ENCODE measurements at regions not wholly inside any gene's neighbourhood (a gene's known extent, or its start where the extent isn't known, plus 50 kb on each side); places are given as distances from the start of the nearest gene placed in this dataset.

DNA sequence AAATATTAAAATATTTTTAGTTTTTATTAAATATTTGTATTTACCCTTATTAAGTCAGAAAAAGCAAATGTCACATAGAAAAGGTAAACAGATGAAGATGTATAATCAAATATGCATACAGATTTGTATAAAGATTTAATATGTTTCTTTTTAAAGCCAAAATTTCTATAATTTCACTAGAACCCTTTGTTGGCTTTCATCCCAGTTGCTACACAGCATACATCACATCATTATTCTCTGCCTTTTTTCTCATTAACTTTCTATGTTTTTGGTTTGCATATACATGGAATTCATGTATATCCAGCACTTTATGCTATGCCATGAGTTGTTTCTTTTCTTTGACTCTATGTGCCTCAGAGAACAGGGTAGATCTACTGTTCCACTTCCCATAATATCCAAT lies 957.9 kb upstream of the ADGRL2 start:
- DNase-seq = no peak

DNA sequence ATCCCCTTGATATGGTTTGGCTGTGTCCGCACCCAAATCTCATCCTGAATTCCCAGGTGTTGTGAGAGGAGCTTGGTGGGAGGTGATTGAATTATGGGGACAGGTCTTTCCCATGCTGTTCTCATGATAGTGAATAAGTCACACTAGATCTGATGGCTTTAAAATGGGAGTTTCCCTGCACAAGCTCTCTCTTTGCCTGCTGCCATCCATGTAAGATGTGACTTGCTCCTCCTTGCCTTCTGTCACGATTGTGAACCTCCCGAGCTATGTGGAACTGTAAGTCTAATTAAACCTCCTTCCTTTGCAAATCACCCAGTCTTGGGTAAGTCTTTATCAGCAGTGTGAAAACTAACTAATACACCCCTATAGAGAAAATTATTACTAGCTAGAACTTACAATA lies 959.5 kb upstream of the ADGRL2 start:
- DNase-seq = no peak

- no peak for DNase-seq
These were observed 963.7 kb upstream of the ADGRL2 start for GRCh38 chr1:80837066-80837465.

- DNase-seq = no peak
These were observed 964.2 kb upstream of the ADGRL2 start for GRCh38 chr1:80836505-80836904.

GRCh38 chr1:80827666-80828065 lies 973.1 kb upstream of the ADGRL2 start:
- DNase-seq = no peak

DNA sequence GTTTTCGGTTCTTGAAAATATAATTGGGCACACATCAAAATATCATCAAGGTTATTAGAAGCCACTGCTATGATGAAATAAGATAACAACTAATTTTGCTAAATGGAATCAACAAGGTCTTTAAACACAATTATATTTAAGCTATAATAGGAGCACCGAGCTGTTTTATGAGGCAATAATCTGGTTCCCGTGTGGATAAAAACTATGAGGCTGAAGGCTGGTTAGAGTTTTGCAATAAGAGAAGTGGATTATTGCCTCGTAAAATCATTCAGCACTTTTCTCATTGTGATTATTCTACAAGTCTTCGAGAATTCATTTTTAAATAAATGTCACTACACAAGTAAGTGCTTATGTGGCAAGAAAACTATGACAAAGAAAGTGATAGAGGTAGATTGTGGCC lies 975.7 kb upstream of the ADGRL2 start:
- DNase-seq = no peak

DNA sequence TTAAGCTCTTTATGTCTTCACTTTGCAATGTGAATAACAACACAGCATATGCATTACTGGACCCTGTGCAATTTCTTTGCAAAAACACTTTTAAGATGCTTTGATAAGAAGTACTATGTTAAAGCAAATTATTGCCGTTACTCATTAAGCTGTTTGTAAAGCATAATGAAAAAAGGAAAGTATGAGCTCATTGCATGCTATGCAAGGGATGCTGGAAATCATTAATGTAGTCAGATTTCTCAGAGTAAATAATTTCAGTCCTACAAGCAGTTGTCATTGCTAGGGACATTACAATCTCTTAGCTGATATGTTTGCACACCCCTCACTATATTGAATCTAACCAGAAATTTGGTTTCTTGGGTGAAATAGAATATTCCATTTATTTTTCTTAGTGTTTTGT lies 982.5 kb upstream of the ADGRL2 start:
- no peak for DNase-seq

DNA sequence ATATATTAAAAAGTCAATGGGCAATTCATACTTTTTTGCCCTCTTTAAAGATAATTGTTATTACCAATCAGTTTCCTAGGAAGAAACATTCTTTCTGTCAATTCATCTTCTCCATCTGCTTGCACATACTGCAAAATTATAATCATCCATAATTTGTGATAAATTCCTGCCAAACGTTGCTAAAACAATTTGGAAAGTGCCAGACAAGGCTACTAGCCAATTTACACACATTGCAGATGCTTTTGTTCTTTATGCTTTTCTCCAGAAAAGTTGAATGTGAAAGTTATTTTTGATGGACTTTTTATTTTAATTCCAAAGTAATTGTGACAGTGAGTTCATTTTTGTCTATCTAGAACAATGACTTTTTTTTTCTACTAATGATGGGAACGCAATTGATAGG lies 992.8 kb upstream of the ADGRL2 start:
- no peak for DNase-seq

- DNase-seq = no peak
These were observed 994.3 kb upstream of the ADGRL2 start for GRCh38 chr1:80806431-80806830.

DNA sequence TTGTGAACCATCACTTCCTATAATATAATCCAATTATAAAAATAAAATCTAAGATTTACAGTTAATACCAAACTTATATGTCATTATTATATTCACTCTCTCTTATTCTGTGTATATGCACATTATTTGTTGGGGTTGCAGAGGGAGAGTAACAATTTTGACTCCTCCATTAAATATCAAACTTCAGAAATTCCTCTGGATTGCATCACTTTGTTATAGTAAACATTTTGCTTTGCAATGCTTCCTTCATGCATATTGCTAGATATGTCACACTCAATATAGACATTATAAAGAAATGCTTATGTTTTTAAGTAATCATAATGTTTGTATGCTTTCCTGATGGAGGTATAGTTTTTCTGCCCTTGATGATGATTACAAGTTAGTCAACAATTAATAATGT lies 999.0 kb upstream of the ADGRL2 start:
- no peak for DNase-seq

GRCh38 chr1:80799457-80799856 lies 1001.3 kb upstream of the ADGRL2 start:
- no peak for DNase-seq

GRCh38 chr1:80779275-80779674 lies 1021.5 kb upstream of the ADGRL2 start:
- no peak for DNase-seq

DNA sequence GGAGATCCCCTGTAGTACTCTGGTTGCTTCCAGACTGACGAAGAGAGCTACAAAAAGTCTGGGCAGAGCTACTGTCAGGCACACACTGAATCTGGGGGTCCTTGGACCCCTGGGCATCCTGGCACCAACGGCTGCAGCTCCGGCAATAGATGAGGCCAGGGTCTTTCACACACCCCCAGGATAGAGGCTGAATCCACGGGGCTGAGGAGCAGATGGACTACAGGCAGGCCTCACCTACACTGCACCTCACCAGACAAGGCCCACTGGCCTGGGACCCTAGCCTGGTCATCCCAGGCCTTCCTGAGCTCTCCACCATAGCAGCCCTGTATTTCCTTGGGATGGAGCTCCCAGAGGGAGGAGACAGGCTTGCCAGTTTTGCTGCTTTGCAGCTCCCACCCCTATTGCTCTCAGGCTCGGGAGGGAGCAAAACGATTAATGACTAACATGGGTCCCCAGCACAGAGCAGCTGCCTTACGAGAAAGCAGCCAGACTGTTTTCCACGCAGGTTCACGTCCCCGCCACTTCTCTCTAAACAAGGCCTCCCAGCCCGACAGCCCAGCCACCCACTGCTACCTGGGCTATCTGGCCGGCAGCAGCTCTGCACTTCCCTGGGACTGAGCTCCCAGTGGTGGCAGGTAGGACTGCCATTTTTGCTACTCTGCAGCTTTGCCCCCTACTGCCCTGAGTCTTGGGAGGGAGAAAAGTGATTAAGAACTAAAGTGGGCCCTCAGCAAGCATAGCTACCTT lies 1022.5 kb upstream of the ADGRL2 start:
- DNase-seq = no peak

DNA sequence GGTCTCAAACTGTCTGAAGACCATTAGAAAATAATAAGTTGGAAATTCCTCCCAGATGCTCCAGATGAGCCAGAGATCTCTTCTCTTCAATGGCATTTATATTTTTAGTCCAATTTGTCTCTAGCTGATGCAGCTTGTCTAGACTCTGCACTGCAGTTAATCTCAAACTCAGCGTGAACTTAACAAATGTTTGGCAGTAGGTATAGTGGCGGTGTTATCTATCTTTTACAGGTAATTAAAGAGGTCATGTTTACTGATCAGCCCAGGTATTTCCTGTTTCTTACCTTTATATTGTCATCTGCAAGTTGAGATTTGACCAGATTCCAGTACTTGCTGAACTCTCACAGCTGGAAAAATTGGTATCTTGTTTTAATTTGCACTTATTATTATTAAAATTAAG lies 1024.5 kb upstream of the ADGRL2 start:
- DNase-seq = no peak

DNA sequence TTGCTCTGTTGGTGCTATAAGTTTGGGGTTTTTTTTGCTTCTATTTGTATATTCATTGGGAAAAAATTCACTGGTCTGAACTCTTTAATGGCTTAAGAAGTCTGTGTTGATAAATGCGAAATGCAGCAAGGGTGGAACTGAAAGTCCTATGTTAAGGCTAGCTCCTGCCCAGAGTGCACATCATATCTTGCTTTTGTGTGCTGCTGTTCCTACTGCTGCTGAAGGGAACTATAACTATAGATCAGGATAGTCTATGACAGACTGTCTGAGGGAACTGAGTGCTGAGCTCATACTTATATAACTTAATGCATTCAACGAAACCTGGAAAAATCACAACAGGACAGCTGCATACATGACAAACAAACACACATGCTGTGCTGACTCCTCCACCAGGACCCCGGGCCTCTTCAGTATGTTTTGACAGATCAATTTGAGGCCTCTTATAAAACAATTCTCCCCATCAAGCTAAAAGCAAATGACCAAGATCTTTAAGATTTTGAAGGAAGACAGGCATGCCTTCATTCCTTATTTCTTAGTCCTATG lies 1031.5 kb upstream of the ADGRL2 start:
- no peak for DNase-seq

DNA sequence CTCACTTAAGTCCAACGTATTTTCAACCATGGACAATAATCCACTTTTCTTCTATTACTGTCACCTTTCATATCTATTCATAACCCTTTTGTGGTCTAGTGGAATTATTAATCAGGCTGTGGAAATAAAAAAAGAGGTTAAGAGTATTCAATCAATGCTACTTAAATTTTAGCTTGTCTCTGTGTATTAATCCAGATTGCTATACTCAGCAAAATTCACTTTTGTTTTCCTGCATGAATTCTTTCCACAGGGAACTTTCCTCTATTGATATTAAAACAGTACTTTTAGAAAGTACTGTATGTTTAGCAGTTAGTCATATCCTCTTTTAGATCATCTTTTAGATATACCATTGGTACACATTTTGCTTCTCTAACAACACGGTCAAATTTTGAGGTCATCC lies 1033.0 kb upstream of the ADGRL2 start:
- no peak for DNase-seq

GRCh38 chr1:80759354-80759753 lies 1041.4 kb upstream of the ADGRL2 start:
- DNase-seq = no peak

GRCh38 chr1:80755944-80756343 lies 1044.8 kb upstream of the ADGRL2 start:
- DNase-seq = no peak

DNA sequence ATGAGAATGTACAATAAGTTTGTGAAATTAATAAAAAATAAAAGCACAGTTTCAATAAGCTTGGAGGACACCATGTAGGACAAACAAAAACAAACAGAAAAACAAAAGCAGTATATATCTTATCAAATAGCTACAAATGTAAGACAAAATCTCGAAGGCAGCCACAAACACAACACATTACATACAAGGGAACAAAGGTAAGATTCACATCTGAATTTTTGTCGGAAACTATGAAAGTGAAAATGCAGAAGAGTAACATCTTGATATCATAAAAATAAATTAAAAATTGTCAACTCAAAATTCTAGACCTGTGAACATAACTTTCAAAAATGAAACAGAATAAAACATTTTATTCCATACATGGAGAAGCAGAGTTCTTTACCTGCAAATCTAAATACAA lies 1049.5 kb upstream of the ADGRL2 start:
- DNase-seq = no peak

DNA sequence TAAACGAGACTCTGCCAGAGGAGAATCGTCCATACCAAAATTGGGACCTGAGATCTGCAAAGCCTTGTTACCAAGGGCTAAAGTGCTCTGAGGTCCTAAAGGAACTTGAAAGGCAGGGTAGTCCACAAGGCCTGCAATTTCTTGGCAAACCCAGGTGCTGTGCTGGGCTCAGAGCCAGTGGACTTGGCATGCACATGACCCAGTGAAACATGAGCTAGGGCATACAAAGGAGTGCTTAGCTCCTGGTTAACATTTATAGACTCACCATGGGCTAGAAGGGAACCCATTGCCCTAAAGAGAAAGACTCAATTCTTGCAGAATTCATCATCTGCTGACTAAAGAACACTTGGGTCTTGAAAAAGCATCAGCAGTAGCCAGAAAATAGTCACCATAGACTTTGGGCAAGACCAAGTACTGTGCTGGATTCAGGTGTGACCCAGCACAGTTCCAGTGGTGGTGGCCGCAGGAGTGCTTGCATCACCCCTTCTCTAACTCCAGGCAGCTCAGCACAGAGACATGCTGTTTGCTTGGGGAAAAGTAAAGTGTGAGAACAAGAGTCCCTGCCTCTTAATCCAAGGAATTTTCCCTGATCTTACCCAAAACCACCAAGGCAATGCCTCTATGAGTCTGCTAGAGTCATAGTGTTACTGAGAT lies 1069.4 kb upstream of the ADGRL2 start:
- DNase-seq = no peak

DNA sequence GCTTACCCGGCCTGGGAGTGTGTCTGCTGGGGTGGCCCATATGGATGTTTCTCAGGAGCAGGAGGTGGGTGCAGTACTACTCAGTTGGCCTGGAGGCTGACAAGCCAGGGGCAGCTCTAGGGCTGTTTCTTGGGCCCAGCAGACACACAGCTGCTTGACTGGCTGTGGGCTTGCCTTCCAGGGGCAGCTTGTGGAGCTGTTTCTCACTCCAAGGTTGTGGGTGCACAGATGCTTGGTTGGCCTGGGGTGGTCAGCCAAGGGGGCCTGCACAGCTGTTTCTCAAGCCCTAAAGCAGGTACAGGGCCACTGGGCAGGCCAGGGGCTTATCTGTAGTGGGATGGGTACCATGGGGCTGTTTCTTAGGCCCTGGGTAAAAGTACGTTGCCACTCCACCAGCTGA lies 1078.1 kb upstream of the ADGRL2 start:
- DNase-seq = no peak

DNA sequence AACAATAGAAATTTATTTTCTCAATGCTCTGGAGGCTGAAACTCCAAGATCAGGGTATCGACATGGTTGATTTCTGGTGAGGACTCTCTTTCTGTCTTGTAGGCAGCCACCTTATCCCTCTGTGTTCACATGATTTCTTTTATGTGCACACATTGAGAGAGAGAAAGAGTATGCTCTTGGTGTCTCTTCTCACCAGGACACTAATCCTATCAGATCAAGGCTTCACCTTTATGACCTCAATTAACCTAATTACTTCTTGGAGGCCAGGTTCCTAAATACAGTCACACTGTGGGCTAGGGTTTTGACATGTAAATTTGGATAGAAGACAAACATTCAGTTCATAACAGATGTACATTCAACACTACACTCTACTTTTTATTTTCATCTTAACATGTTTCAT lies 1094.2 kb upstream of the ADGRL2 start:
- DNase-seq = no peak

GRCh38 chr1:80678438-80678837 lies 1122.3 kb upstream of the ADGRL2 start:
- no peak for DNase-seq

DNA sequence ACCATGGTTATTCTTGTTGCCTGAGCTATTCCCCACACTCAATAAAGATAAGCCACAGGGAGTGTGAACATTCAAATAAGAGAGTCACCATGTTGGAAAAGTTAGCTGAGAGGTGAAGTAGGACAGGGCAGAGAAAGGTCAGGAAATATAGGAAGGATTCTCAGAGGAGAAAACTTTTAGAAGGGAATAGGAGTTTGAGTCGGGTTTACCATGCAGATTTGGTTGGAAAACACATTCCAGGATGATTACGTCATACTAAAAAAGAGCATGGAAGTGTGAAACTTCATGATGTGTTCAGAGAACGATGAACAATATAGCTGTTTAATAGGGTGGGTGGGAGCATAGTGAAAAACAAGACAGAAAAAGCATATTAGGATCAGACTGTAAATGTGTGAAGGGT lies 1125.3 kb upstream of the ADGRL2 start:
- no peak for DNase-seq
